Panc1 (cell line): ENCODE measurements at regions not wholly inside any gene's neighbourhood (a gene's known extent, or its start where the extent isn't known, plus 50 kb on each side); places are given as distances from the start of the nearest gene placed in this dataset.

Experiments used
- CTCF ChIP-seq: fragments of 450-650 bp; IDR thresholded peaks from 2 replicates; pipeline ENCODE4 v1.5.1; 2017; ENCODE audit warnings: mild to moderate bottlenecking
- REST ChIP-seq, 2 experiments: IDR thresholded peaks; 2 replicates each; pipeline ENCODE4 v1.6.1; 2011 to 2012; ENCODE audit warnings: low read depth in 2 of 2, control low read depth in 1 of 2, low read length in 1 of 2, mild to moderate bottlenecking in 1 of 2, moderate library complexity in 1 of 2; ENCODE audit not compliant: insufficient read depth in 1 of 2
- SIN3A ChIP-seq: IDR thresholded peaks from 2 replicates; pipeline ENCODE4 v1.6.1; 2012; ENCODE audit warnings: low read depth, mild to moderate bottlenecking, low read length, moderate library complexity, borderline replicate concordance; ENCODE audit not compliant: insufficient read depth

GRCh38 chr13:34258646-34259386, 440.9 kb downstream of the RFC3 start:
- TF ChIP-seq CTCF: no peak
- TF ChIP-seq REST (IDR thresholded peaks at IDR 0.05; ENCODE audit: insufficient read depth in 1 of 2, low read depth in 2 of 2, low read length in 1 of 2): no peak
- TF ChIP-seq SIN3A: no peak
